GM21717 (cell line): ENCODE measurements at regions not wholly inside any gene's neighbourhood (a gene's known extent, or its start where the extent isn't known, plus 50 kb on each side); places are given as distances from the start of the nearest gene placed in this dataset.

Experiments
- ATAC-seq: cut with Tn5 transposase; IDR thresholded peaks from one replicate; pipeline ENCODE4 v1.9.1; 2021; ENCODE audit warnings: mild to moderate bottlenecking, moderate library complexity; ENCODE audit not compliant: unreplicated experiment

- ATAC-seq, result no peak
These were observed 121.6 kb downstream of the NTMT2 start for GRCh38 chr1:170267317-170267716.

GRCh38 chr1:170271430-170272161 lies 125.8 kb downstream of the NTMT2 start:
- no peak for ATAC-seq

- no peak for ATAC-seq
These were observed 127.8 kb downstream of the NTMT2 start for GRCh38 chr1:170273291-170274130.

GRCh38 chr1:170274131-170274501 lies 128.4 kb downstream of the NTMT2 start:
- no peak for ATAC-seq

GRCh38 chr1:170277985-170278384 lies 132.2 kb downstream of the NTMT2 start:
- no peak for ATAC-seq

- ATAC-seq, result no peak
These were observed 138.3 kb downstream of the NTMT2 start for GRCh38 chr1:170284016-170284415.

GRCh38 chr1:170284512-170284911 lies 138.8 kb downstream of the NTMT2 start:
- no peak for ATAC-seq

- no peak for ATAC-seq
These were observed 139.2 kb downstream of the NTMT2 start for GRCh38 chr1:170284951-170285350.

GRCh38 chr1:170288155-170288554 lies 142.4 kb downstream of the NTMT2 start:
- ATAC-seq, result no peak

GRCh38 chr1:170290276-170290675 lies 144.5 kb downstream of the NTMT2 start:
- no peak for ATAC-seq

GRCh38 chr1:170290991-170291390 lies 145.2 kb downstream of the NTMT2 start:
- no peak for ATAC-seq

GRCh38 chr1:170291516-170291915 lies 145.8 kb downstream of the NTMT2 start:
- ATAC-seq, result no peak

- ATAC-seq, result no peak
These were observed 150.5 kb downstream of the NTMT2 start for GRCh38 chr1:170296211-170296610.

- no peak for ATAC-seq
These were observed 150.9 kb downstream of the NTMT2 start for GRCh38 chr1:170296642-170297041.

GRCh38 chr1:170301596-170301995 lies 155.8 kb downstream of the NTMT2 start:
- ATAC-seq, result no peak

- ATAC-seq, result no peak
These were observed 157.3 kb downstream of the NTMT2 start for GRCh38 chr1:170303034-170303433.

GRCh38 chr1:170305777-170306512 lies 160.2 kb downstream of the NTMT2 start:
- no peak for ATAC-seq

- no peak for ATAC-seq
These were observed 160.8 kb downstream of the NTMT2 start for GRCh38 chr1:170306513-170306910.

- ATAC-seq, result no peak
These were observed 161.2 kb downstream of the NTMT2 start for GRCh38 chr1:170306948-170307347.

GRCh38 chr1:170307426-170307825 lies 161.7 kb downstream of the NTMT2 start:
- ATAC-seq, result no peak

GRCh38 chr1:170309389-170310013 lies 163.7 kb downstream of the NTMT2 start:
- no peak for ATAC-seq
